SJSA1 (cell line): ENCODE measurements at regions not wholly inside any gene's neighbourhood (a gene's known extent, or its start where the extent isn't known, plus 50 kb on each side); places are given as distances from the start of the nearest gene placed in this dataset.

ENCODE experiments used
- DNase-seq, 2 experiments: peaks; one replicate each; pipeline ENCODE4 v3.0.0-alpha.2; 2015 to 2020; ENCODE audit warnings: low spot score in 2 of 2, low read depth in 1 of 2
- H3K27ac ChIP-seq: fragments of 250-450 bp; sonication (Bioruptor Pico); 2 replicates; pipeline ENCODE4 v1.5.1; 2020; ENCODE audit warnings: mild to moderate bottlenecking, moderate library complexity
- H3K27me3 ChIP-seq: fragments of 250-450 bp; sonication (Bioruptor Pico); replicated peaks from 2 replicates; pipeline ENCODE4 v1.5.1; 2020; ENCODE audit warnings: mild to moderate bottlenecking, moderate library complexity
- H3K36me3 ChIP-seq: fragments of 250-450 bp; sonication (Bioruptor Pico); 2 replicates; pipeline ENCODE4 v1.5.1; 2020; ENCODE audit warnings: mild to moderate bottlenecking
- H3K4me1 ChIP-seq: fragments of 250-450 bp; sonication (Bioruptor Pico); replicated peaks from 2 replicates; pipeline ENCODE4 v1.6.1; 2021; ENCODE audit warnings: mild to moderate bottlenecking
- H3K4me3 ChIP-seq: fragments of 250-450 bp; sonication (Bioruptor Pico); 2 replicates; pipeline ENCODE4 v1.5.1; 2020; ENCODE audit warnings: mild to moderate bottlenecking
- H3K9me3 ChIP-seq: fragments of 250-450 bp; sonication (Bioruptor Pico); replicated peaks from 2 replicates; pipeline ENCODE4 v1.5.1; 2020; ENCODE audit warnings: mild to moderate bottlenecking

GRCh38 chr2:134153294-134153880, 100.5 kb upstream of the MGAT5 start:
- Histone ChIP-seq H3K27ac (no peak overlapping the region), H3K9me3 (no peaks in the 10 kb centered on the region), H3K27me3 (no peaks in the 10 kb centered on the region), H3K36me3 (no peaks in the 10 kb centered on the region), H3K4me3 (no peak overlapping the region), H3K4me1 (no peaks in the 10 kb centered on the region)
- DNase-seq = no peak

- Histone ChIP-seq H3K4me3 (no peak overlapping the region), H3K4me1 (no peaks in the 10 kb centered on the region), H3K36me3 (no peaks in the 10 kb centered on the region), H3K27ac (no peak overlapping the region), H3K9me3 (no peaks in the 10 kb centered on the region), H3K27me3 (no peaks in the 10 kb centered on the region)
- DNase-seq = no peak
Observed at GRCh38 chr2:134154246-134154645, 99.6 kb upstream of the MGAT5 start.

GRCh38 chr2:134155134-134155533, 98.7 kb upstream of the MGAT5 start:
- no peaks in the 10 kb centered on the region for H3K9me3 ChIP-seq
- DNase-seq = no peak
- no peak overlapping the region for H3K27ac ChIP-seq
- H3K4me1 ChIP-seq = no peaks in the 10 kb centered on the region
- no peaks in the 10 kb centered on the region for H3K27me3 ChIP-seq
- H3K4me3 ChIP-seq = no peak overlapping the region
- no peaks in the 10 kb centered on the region for H3K36me3 ChIP-seq

GRCh38 chr2:134158295-134158694, 95.6 kb upstream of the MGAT5 start:
- Histone ChIP-seq H3K27me3 (no peaks in the 10 kb centered on the region), H3K4me1 (peaks cover 3% of the 10 kb centered on the region), H3K9me3 (no peaks in the 10 kb centered on the region), H3K4me3 (no peak overlapping the region), H3K36me3 (no peaks in the 10 kb centered on the region), H3K27ac (no peak overlapping the region)
- DNase-seq = no peak

- no peak for DNase-seq
- H3K4me1 ChIP-seq = peaks cover 3% of the 10 kb centered on the region
- no peak overlapping the region for H3K27ac ChIP-seq
- no peaks in the 10 kb centered on the region for H3K36me3 ChIP-seq
- H3K4me3 ChIP-seq = no peak overlapping the region
- H3K27me3 ChIP-seq = no peaks in the 10 kb centered on the region
- no peaks in the 10 kb centered on the region for H3K9me3 ChIP-seq
Observed at GRCh38 chr2:134161170-134161547, 92.7 kb upstream of the MGAT5 start.

GRCh38 chr2:134163336-134163735, 90.5 kb upstream of the MGAT5 start:
- H3K27me3 ChIP-seq = no peaks in the 10 kb centered on the region
- no peak overlapping the region for H3K4me3 ChIP-seq
- no peak overlapping the region for H3K27ac ChIP-seq
- no peaks in the 10 kb centered on the region for H3K36me3 ChIP-seq
- H3K4me1 ChIP-seq = peaks cover 3% of the 10 kb centered on the region
- no peak for DNase-seq
- H3K9me3 ChIP-seq = no peaks in the 10 kb centered on the region

GRCh38 chr2:134164306-134164705, 89.6 kb upstream of the MGAT5 start:
- H3K4me1 ChIP-seq = peaks cover 3% of the 10 kb centered on the region
- H3K36me3 ChIP-seq = no peaks in the 10 kb centered on the region
- H3K27me3 ChIP-seq = no peaks in the 10 kb centered on the region
- H3K9me3 ChIP-seq = no peaks in the 10 kb centered on the region
- no peak overlapping the region for H3K27ac ChIP-seq
- no peak overlapping the region for H3K4me3 ChIP-seq
- no peak for DNase-seq

GRCh38 chr2:134167015-134167414, 86.9 kb upstream of the MGAT5 start:
- no peaks in the 10 kb centered on the region for H3K9me3 ChIP-seq
- no peaks in the 10 kb centered on the region for H3K4me1 ChIP-seq
- H3K36me3 ChIP-seq = no peaks in the 10 kb centered on the region
- H3K27ac ChIP-seq = no peak overlapping the region
- H3K27me3 ChIP-seq = no peaks in the 10 kb centered on the region
- DNase-seq = no peak
- no peak overlapping the region for H3K4me3 ChIP-seq

- Histone ChIP-seq H3K9me3 (no peaks in the 10 kb centered on the region), H3K36me3 (no peaks in the 10 kb centered on the region), H3K4me1 (no peaks in the 10 kb centered on the region), H3K27me3 (no peaks in the 10 kb centered on the region), H3K4me3 (no peak overlapping the region), H3K27ac (no peak overlapping the region)
- DNase-seq = no peak
Observed at GRCh38 chr2:134169788-134170187, 84.1 kb upstream of the MGAT5 start.

GRCh38 chr2:134170294-134170693, 83.6 kb upstream of the MGAT5 start:
- Histone ChIP-seq H3K4me1 (no peaks in the 10 kb centered on the region), H3K9me3 (no peaks in the 10 kb centered on the region)
- no peak for DNase-seq

GRCh38 chr2:134170700-134171099, 83.2 kb upstream of the MGAT5 start:
- no peaks in the 10 kb centered on the region for H3K27me3 ChIP-seq
- no peak overlapping the region for H3K27ac ChIP-seq
- H3K9me3 ChIP-seq = no peaks in the 10 kb centered on the region
- DNase-seq = no peak
- no peaks in the 10 kb centered on the region for H3K4me1 ChIP-seq
- no peak overlapping the region for H3K4me3 ChIP-seq
- H3K36me3 ChIP-seq = no peaks in the 10 kb centered on the region

More at GRCh38 chr2:134170294-134170693, 83.6 kb upstream of the MGAT5 start:
- no peaks in the 10 kb centered on the region for H3K27me3 ChIP-seq
- no peak overlapping the region for H3K27ac ChIP-seq
- H3K4me3 ChIP-seq = no peak overlapping the region
- no peaks in the 10 kb centered on the region for H3K36me3 ChIP-seq

GRCh38 chr2:134173338-134174016, 80.4 kb upstream of the MGAT5 start:
- no peaks in the 10 kb centered on the region for H3K9me3 ChIP-seq
- no peaks in the 10 kb centered on the region for H3K27me3 ChIP-seq
- no peaks in the 10 kb centered on the region for H3K36me3 ChIP-seq
- no peaks in the 10 kb centered on the region for H3K4me1 ChIP-seq
- no peak overlapping the region for H3K27ac ChIP-seq
- DNase-seq = no peak
- no peak overlapping the region for H3K4me3 ChIP-seq

GRCh38 chr2:134174711-134175110, 79.2 kb upstream of the MGAT5 start:
- Histone ChIP-seq H3K27me3 (no peaks in the 10 kb centered on the region), H3K36me3 (no peaks in the 10 kb centered on the region), H3K27ac (no peak overlapping the region), H3K4me1 (no peaks in the 10 kb centered on the region), H3K9me3 (no peaks in the 10 kb centered on the region), H3K4me3 (no peak overlapping the region)
- DNase-seq = no peak

- no peaks in the 10 kb centered on the region for H3K9me3 ChIP-seq
- no peaks in the 10 kb centered on the region for H3K27me3 ChIP-seq
- no peak overlapping the region for H3K4me3 ChIP-seq
- H3K36me3 ChIP-seq = no peaks in the 10 kb centered on the region
- no peaks in the 10 kb centered on the region for H3K4me1 ChIP-seq
- H3K27ac ChIP-seq = no peak overlapping the region
- DNase-seq = no peak
Observed at GRCh38 chr2:134175834-134176233, 78.0 kb upstream of the MGAT5 start.
